ENCODE measurements at regions not wholly inside any gene's neighbourhood (a gene's known extent, or its start where the extent isn't known, plus 50 kb on each side); places are given as distances from the start of the nearest gene placed in this dataset.

DNA sequence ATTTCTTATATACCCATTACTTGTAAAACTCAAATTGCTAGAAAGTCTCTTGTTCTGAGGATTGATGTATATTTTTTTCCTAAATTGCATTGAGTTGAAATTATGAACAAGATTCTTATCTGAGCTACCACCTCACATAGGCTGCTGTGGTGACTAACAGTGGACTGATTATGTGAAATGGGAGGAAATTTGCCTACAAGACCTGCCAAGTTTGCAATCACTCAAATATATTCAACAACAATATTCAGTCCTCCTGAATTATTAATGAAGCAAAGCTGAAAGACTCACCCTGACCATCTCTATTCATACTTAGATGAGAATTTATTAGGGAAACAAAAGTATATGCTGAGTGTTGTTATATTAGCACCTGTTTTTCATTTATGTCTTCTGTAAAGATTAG is 412.6 kb upstream of the SEMA6D start:
- H3K4me3 ChIP-seq (replicated peaks; ENCODE audit: low read depth, low read length): no peak overlapping the region
- DNase-seq (ENCODE audit: extremely low read depth, low read depth): no peak
- TF ChIP-seq CTCF (IDR thresholded peaks at IDR 0.05; ENCODE audit: low read depth, low read length, missing control alignments): no peak

GRCh38 chr15:47312161-47312560 is 405.1 kb upstream of the SEMA6D start:
- DNase-seq (ENCODE audit: extremely low read depth, low read depth): no peak
- no peak for TF ChIP-seq CTCF (IDR thresholded peaks at IDR 0.05; ENCODE audit: low read depth, low read length, missing control alignments)

GRCh38 chr15:47326410-47327333 is 390.6 kb upstream of the SEMA6D start:
- no peak for DNase-seq (ENCODE audit: extremely low read depth, low read depth)
- TF ChIP-seq CTCF (IDR thresholded peaks at IDR 0.05; ENCODE audit: low read depth, low read length, missing control alignments): no peak

More at GRCh38 chr15:47312161-47312560, 405.1 kb upstream of the SEMA6D start:
- H3K4me3 ChIP-seq (replicated peaks; ENCODE audit: low read depth, low read length): no peak overlapping the region

GRCh38 chr15:47331829-47332393 is 385.4 kb upstream of the SEMA6D start:
- TF ChIP-seq CTCF (IDR thresholded peaks at IDR 0.05; ENCODE audit: low read depth, low read length, missing control alignments): no peak
- DNase-seq (ENCODE audit: extremely low read depth, low read depth): peak; percentile 56
- H3K4me3 ChIP-seq (replicated peaks; ENCODE audit: low read depth, low read length): no peak overlapping the region

More at GRCh38 chr15:47326410-47327333, 390.6 kb upstream of the SEMA6D start:
- H3K4me3 ChIP-seq (replicated peaks; ENCODE audit: low read depth, low read length): no peak overlapping the region

DNA sequence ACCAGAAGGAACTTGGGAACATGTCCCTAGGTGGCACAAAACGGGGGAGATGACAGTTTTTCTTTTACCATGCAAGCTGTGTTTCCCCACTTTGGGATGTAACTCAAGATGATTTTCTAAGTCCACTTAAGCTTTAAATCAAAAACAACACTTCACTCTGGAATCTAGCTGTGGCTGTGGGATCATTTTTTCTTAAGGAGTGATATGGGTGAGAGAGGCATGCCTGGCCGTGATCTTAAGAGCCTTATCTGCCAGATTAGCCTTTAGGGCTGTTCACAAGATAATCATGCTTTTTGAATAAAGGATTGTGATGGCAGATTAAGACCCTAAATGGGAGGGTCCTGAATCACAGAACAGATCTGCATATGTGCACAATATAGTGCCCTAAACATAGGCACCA is 384.8 kb upstream of the SEMA6D start:
- TF ChIP-seq CTCF (IDR thresholded peaks at IDR 0.05; ENCODE audit: low read depth, low read length, missing control alignments): no peak
- no peak overlapping the region for H3K4me3 ChIP-seq (replicated peaks; ENCODE audit: low read depth, low read length)
- DNase-seq (ENCODE audit: extremely low read depth, low read depth): no peak

- no peak for TF ChIP-seq CTCF (IDR thresholded peaks at IDR 0.05; ENCODE audit: low read depth, low read length, missing control alignments)
- no peak overlapping the region for H3K4me3 ChIP-seq (replicated peaks; ENCODE audit: low read depth, low read length)
- DNase-seq (ENCODE audit: extremely low read depth, low read depth): no peak
These were observed 383.6 kb upstream of the SEMA6D start for GRCh38 chr15:47333734-47334133.
